H1 (cell line): ENCODE measurements at regions not wholly inside any gene's neighbourhood (a gene's known extent, or its start where the extent isn't known, plus 50 kb on each side); places are given as distances from the start of the nearest gene placed in this dataset.
"Not testable (repeated sequence)": the region's sequence is repeated elsewhere in the genome, so short reads cannot be mapped to it uniquely, and the experiment has no call there.

Experiments
- CTCF ChIP-seq, 3 experiments: IDR thresholded peaks; 1 replicate in 2 of 3; 2 replicates in 1 of 3; pipeline versions ENCODE4 v1.5.1 to v1.6.1; 2011; ENCODE audit warnings: low read length in 3 of 3, mild to moderate bottlenecking in 3 of 3, inconsistent platforms in 2 of 3, low read depth in 1 of 3, moderate library complexity in 1 of 3; ENCODE audit not compliant: insufficient read depth in 1 of 3; ENCODE audit errors: control extremely low read depth in 1 of 3
- GABPA ChIP-seq: IDR thresholded peaks from 2 replicates; pipeline ENCODE4 v1.6.1; 2011; ENCODE audit warnings: mild to moderate bottlenecking, low read length, moderate library complexity, borderline replicate concordance; ENCODE audit not compliant: insufficient read depth
- MAFK ChIP-seq: IDR thresholded peaks from 2 replicates; pipeline ENCODE4 v1.6.1; 2012; ENCODE audit warnings: low read depth, mild to moderate bottlenecking, improper control_type of control experiment, low read length
- SP4 ChIP-seq: IDR thresholded peaks from 2 replicates; pipeline ENCODE4 v1.6.1; 2012; ENCODE audit warnings: low read length, inconsistent platforms
- USF2 ChIP-seq: IDR thresholded peaks from 2 replicates; pipeline ENCODE4 v1.6.1; 2011; ENCODE audit warnings: low read length, improper control_type of control experiment

GRCh38 chr1:192911896-192912656 is 103.2 kb downstream of the RGS2 start:
- TF ChIP-seq MAFK; SP4; USF2; GABPA; CTCF (IDR thresholded peaks at IDR 0.05; ENCODE audit: control extremely low read depth in 1 of 3, insufficient read depth in 1 of 3, low read depth in 1 of 3, low read length in 3 of 3): not testable (repeated sequence)
